Stimulated activated naive CD8-positive, alpha-beta T cell treated with anti-CD3 and anti-CD28 coated beads, Interleukin-15, Interleukin-2, amounts not matched to agents 100 U/mL and 50 U/mL, for 24 hours (primary cell): ENCODE measurements at regions not wholly inside any gene's neighbourhood (a gene's known extent, or its start where the extent isn't known, plus 50 kb on each side); places are given as distances from the start of the nearest gene placed in this dataset.
"Not testable (repeated sequence)": the region's sequence is repeated elsewhere in the genome, so short reads cannot be mapped to it uniquely, and the experiment has no call there.

ENCODE experiments used
- ATAC-seq: fragments of 150-1000 bp; cut with Tn5 transposase; one replicate; pipeline ENCODE4 v1.10.0; 2021
- DNase-seq: peaks from one replicate; pipeline ENCODE4 v3.0.0; 2021

- DNase-seq (no peak), ATAC-seq (no peak)
Measured at GRCh38 chr20:12072221-12072953, 154.7 kb downstream of the BTBD3 start.

- no peak for DNase-seq
Measured at GRCh38 chr20:12072954-12073264, 155.2 kb downstream of the BTBD3 start.

GRCh38 chr20:12074111-12074655 lies 156.5 kb downstream of the BTBD3 start:
- ATAC-seq (no peak), DNase-seq (no peak)

More at GRCh38 chr20:12072954-12073264, 155.2 kb downstream of the BTBD3 start:
- no peak for ATAC-seq

GRCh38 chr20:12076200-12076599 lies 158.5 kb downstream of the BTBD3 start:
- DNase-seq (no peak), ATAC-seq (no peak)

- no peak for DNase-seq
- no peak for ATAC-seq
Measured at GRCh38 chr20:12077875-12078274, 160.2 kb downstream of the BTBD3 start.

- no peak for ATAC-seq
- DNase-seq = no peak
Measured at GRCh38 chr20:12079490-12079889, 161.8 kb downstream of the BTBD3 start.

GRCh38 chr20:12083269-12083668 lies 165.6 kb downstream of the BTBD3 start:
- DNase-seq (no peak), ATAC-seq (no peak)

- ATAC-seq (no peak), DNase-seq (no peak)
Measured at GRCh38 chr20:12084482-12084881, 166.8 kb downstream of the BTBD3 start.

GRCh38 chr20:12086359-12086758 lies 168.7 kb downstream of the BTBD3 start:
- no peak for ATAC-seq
- no peak for DNase-seq

GRCh38 chr20:12090920-12091319 lies 173.2 kb downstream of the BTBD3 start:
- DNase-seq = no peak

GRCh38 chr20:12093057-12093796 lies 175.5 kb downstream of the BTBD3 start:
- ATAC-seq = no peak
- DNase-seq = no peak

More at GRCh38 chr20:12090920-12091319, 173.2 kb downstream of the BTBD3 start:
- ATAC-seq = no peak

GRCh38 chr20:12093797-12094190 lies 176.1 kb downstream of the BTBD3 start:
- not testable (repeated sequence) for DNase-seq, ATAC-seq

- ATAC-seq (no peak), DNase-seq (no peak)
Measured at GRCh38 chr20:12095180-12095920, 177.7 kb downstream of the BTBD3 start.

- DNase-seq (no peak), ATAC-seq (no peak)
Measured at GRCh38 chr20:12098421-12098820, 180.7 kb downstream of the BTBD3 start.

GRCh38 chr20:12108846-12109245 lies 191.2 kb downstream of the BTBD3 start:
- ATAC-seq (no peak), DNase-seq (no peak)

- no peak for ATAC-seq
- DNase-seq = no peak
Measured at GRCh38 chr20:12110274-12110673, 192.6 kb downstream of the BTBD3 start.

- DNase-seq (no peak), ATAC-seq (no peak)
Measured at GRCh38 chr20:12110711-12111110, 193.0 kb downstream of the BTBD3 start.

- no peak for DNase-seq
- ATAC-seq = no peak
Measured at GRCh38 chr20:12111431-12112088, 193.9 kb downstream of the BTBD3 start.

GRCh38 chr20:12112089-12112474 lies 194.4 kb downstream of the BTBD3 start:
- DNase-seq (no peak), ATAC-seq (no peak)

- DNase-seq (no peak), ATAC-seq (no peak)
Measured at GRCh38 chr20:12112665-12113064, 195.0 kb downstream of the BTBD3 start.

- DNase-seq = no peak
- no peak for ATAC-seq
Measured at GRCh38 chr20:12113075-12113467, 195.4 kb downstream of the BTBD3 start.
